ENCODE measurements at regions not wholly inside any gene's neighbourhood (a gene's known extent, or its start where the extent isn't known, plus 50 kb on each side); places are given as distances from the start of the nearest gene placed in this dataset.
"Not testable (repeated sequence)": the region's sequence is repeated elsewhere in the genome, so short reads cannot be mapped to it uniquely, and the experiment has no call there.

DNA sequence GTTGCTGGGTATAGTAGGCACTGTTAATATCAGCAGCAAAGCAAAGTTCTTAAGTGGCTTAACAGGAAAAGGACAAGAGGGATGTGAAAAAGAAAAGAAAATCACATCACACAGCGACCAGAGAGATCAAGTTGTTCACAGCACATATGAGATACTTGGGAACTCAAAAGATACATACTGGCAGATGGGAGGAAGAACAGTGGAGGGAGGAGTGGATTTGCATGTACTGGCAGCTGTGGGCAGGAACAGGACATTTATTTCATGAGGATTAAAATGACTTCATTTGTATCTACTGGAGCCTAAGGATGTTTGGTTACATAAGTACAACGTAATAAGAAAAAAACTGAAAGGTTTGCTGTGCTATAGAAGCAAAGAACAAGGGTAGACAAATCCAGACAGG, 136.5 kb upstream of the IFNG-AS1 start:
- no peak for DNase-seq

GRCh38 chr12:67853204-67853603, 136.0 kb upstream of the IFNG-AS1 start:
- DNase-seq = no peak

DNA sequence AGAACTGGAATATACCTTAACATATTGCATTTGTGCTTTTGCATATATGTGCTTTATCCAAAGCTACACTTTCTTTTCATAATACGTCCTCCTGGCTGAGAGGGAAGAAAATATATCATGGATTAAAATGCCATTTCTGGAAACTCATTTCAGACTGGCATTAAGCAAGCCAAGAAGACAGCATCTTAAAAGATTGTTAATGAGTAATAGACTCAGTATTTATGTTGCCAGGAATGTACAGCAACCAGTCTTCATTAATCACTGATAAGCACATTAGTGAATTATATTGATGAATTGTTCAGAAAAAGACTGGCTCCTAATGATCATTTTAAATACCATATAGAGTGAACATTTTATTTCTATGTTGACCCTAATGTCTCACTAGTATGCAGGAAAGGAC, 134.9 kb upstream of the IFNG-AS1 start:
- DNase-seq = no peak

DNA sequence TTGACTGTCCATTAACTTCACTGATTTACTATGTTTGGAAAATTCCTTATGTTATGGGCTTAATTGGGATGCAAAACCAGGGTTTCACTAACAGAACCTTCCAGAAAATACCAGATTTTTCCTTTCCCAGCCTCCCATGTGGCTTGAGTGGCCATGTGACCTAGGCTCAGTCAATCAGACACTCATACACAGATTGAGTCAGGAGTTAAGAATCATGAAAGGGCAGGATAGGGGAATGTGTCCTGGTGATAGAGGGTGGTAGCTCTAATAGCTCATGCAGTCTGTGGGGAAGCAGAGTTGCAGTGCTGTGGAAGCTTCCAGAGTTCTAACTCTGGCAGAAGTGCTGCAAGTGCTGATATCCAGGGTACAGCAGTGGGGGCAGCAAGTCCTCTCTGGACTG, 134.1 kb upstream of the IFNG-AS1 start:
- no peak for DNase-seq

DNA sequence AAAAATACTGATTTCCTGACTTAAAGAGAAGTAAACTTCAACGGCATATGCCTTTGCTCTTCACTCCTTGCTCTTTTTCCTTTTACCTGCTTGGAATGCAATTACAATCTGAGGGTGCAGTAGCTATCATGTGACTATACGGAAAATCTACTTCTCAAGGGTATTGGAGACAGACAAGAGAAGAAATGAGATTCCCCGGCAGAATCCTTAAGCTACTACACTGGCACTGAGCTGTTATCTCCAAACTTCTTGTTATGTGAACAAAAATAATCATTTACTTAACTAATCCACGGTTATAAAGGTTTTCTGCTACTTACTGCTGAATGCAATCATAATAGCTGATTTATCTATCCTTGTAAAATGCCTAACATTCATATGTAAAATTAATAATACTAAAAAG, 118.0 kb upstream of the IFNG-AS1 start:
- DNase-seq = no peak

GRCh38 chr12:67873355-67873754, 115.9 kb upstream of the IFNG-AS1 start:
- no peak for DNase-seq

DNA sequence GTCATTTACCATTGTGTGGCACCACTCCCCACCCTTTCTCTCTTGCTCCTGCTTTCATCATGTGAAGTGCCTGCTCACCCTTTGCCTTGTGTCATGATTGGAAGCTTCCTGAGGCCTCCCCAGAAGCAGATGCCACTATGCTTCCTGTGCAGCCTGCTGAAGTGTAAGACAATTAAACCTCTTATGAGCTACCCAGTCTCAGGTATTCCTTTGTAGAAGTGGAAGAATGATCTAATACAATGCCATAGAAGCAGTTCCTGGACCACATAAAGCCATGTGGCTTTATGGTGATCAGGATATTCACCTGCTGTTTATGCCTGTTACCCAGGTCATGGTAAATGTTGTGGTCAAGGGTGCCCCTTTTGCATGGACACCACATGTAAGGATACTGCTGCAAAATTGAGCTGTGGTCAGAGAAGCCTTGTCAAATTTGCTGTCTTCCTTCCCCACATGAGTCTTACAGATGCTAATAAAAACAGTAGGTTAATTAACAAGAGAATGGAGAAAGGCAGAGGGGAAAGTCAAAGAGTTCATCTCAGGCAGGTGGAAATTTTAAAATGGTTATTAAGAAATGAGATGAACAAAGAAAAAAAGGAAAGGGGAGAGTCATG, 112.8 kb upstream of the IFNG-AS1 start:
- DNase-seq = no peak

GRCh38 chr12:67877727-67878126, 111.5 kb upstream of the IFNG-AS1 start:
- DNase-seq = no peak

DNA sequence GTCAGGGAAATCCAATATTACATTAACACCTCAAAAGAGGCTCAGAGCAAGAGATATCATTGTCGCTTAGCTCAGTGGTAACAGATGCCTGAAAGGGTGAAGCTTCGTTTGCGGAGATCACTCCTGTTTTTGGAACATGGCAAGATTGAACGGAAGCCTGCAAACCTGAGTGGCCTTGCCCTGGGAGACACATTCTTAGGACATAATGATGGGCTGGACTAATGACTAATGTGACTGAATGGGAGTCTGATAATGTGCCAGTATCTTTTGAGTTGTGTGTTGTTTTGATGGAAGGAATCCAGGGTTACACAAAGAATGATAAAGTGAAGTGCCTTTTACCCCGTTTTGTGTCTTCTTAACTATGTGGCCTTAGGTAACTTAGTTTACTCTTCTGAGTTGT, 109.3 kb upstream of the IFNG-AS1 start:
- DNase-seq = no peak

GRCh38 chr12:67881565-67881964, 107.7 kb upstream of the IFNG-AS1 start:
- no peak for DNase-seq

GRCh38 chr12:67884596-67884995, 104.7 kb upstream of the IFNG-AS1 start:
- no peak for DNase-seq

GRCh38 chr12:67885375-67886169, 103.7 kb upstream of the IFNG-AS1 start:
- DNase-seq = no peak

DNA sequence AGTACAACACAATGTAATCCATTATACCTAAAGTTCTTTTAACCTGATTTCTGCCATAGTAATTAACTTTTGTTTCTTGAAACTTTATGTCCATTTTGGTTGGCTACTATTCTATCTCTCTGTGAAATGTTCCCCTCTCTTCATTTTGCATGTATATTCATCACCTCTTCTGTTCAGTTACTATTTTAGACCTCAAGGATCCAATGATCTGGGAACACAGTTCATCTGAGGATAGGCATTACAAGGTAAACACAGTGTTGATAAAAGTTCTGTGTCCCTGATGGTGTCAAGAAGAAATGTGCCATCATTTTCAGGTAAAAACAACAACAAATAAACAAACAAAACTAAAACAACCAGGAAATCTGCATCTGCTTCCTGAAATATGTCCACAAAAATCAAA, 102.2 kb upstream of the IFNG-AS1 start:
- no peak for DNase-seq

DNA sequence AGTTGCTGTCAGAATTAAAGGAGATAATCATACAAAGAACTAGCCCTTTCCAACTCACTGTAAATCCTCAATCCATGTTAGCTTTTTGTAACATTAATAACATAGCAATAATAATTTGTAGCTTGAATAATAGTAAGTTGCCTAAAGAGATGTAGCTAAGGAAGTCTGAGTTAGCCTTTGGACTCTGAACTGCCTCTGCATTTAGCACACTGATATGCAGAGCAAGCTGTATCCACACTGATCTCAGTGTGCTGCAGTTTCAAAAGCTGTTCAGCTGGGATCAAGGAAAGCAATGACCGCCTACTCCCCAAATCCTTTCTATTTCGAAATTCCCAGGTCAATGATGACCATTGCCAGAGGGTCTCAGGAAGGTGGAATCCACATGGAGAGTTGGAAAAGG, 99.3 kb upstream of the IFNG-AS1 start:
- DNase-seq = no peak

GRCh38 chr12:67890726-67891258, 98.5 kb upstream of the IFNG-AS1 start:
- DNase-seq = no peak

DNA sequence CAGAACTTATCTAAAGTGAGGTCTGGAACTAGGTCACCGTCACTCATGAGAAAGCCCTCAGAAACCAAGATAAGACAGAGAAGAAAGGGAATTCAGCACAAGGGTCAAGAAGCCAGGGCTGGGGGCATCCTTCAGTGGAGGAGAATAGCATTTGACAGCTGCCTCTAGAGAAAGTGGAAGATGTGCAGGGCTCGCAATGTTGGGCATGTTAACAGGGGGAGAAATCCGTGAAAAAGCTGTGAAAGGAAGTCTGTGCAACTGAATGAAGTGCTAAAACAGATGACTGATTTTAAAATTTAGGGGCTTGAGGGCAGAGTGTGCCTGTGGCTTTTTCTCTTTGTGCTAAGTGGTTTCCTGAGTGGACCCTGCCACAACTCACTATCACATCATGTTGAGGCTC, 97.7 kb upstream of the IFNG-AS1 start:
- no peak for DNase-seq

DNA sequence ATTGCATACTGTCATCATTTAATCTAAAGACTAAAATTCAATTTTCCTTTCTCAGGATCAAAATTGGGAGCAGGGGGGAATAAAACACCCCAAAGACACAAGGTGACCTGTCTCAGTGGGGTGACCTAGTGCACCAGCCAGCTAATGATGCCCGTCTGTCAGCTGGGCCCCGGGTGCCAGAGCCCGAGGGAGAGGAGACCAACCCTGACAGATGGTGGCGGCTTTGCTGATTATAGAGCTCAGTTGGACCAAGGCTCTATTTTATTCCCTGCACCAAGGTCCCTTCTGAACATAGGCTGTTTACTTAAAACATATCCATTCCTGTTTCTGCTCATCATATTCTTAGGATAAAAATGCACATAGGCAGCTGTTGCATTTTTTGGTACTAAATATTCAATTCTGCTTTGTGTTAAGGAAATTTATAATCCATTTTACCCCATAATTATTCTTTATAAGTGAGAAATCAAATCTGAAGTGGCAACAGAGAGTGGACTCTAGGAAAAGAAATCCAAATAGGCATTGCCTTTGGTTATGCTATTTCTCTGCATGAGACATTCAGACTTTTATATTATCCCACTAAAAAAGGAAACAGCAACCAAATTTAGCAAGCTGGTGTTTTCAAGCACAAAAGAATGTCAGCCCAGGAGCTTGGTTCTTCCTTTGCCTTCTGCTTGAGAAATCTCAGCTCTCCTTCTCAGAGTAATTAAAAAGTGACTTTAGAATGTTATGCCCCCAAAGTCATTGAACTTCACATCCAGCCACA, 96.8 kb upstream of the IFNG-AS1 start:
- DNase-seq = no peak

DNA sequence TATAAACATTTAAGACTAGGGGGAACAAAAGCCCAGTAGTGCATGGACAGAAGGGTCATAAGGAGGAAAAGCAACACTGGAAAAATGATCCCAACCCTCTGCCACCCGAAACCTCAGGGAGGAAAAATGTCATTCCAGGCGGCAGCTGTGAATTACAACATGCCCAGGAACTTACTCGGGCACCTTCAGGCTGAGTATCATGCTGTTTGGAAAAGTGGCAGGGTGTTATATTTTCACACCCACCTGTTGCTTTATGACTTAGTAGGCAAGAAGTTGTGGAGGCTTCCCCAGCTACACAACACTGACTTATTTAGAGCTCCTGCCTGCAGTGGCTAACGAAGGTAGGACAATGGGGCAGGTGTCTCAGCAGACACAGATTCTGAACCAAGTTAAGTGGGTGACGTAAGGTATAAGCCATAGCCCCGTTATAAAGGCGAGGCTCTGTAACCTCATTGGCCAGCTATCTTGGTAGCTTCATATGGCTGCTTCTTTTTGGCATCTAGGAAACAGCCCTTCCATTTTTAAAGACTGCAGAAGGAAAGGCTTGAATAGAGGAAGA, 96.1 kb upstream of the IFNG-AS1 start:
- no peak for DNase-seq

- not testable (repeated sequence) for DNase-seq
These were observed 88.8 kb upstream of the IFNG-AS1 start for GRCh38 chr12:67900418-67900817.

GRCh38 chr12:67909091-67909531, 80.1 kb upstream of the IFNG-AS1 start:
- no peak for DNase-seq

- DNase-seq = no peak
These were observed 79.6 kb upstream of the IFNG-AS1 start for GRCh38 chr12:67909681-67910080.

DNA sequence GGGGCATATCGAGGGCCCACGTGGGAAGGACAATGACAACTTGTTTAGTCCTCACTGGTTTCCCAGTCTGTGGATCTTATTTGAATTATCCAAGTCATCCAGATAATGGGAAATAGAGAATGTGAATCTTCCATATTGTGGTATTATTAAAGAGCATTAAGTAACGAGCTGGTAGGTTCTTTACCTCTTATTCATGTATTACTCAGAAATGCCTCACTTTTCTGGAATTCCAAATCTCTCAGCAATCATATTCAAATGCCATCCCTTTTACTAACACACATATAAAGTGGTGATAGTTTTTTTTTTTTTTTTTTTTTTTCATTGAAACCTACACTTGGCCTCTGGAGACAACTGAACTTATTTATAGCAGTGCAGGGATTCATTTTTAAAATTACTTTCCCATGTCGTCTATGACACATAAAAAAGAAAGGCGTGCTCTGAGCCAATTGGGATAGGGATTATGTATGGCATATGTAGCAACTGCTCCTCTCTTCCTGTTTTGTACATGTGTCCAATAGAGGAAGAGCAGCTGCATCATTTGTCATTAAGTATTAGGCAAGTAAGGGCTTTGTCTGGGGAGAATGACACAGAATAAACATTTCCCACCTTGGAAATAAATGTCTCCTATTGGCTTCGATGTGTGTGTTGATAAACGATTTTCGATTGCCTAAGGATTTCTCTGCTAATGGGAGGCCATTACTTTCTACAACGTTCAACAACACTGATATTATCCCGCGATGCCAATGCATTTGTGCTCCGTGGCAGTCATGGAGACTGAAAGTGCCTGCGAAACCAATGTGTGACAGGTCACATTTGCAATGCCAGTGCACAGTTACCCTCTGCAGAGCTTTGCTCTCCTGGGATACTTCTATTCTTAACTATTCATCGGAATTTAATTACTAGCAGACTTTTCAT, 78.6 kb upstream of the IFNG-AS1 start:
- DNase-seq = peak; percentile 87

All from amniotic stem cell (primary cell).